NT2/D1 (cell line): ENCODE measurements at regions not wholly inside any gene's neighbourhood (a gene's known extent, or its start where the extent isn't known, plus 50 kb on each side); places are given as distances from the start of the nearest gene placed in this dataset.

Experiments used
- DNase-seq: peaks from one replicate; pipeline ENCODE4 v3.0.0-alpha.2; 2011; ENCODE audit warnings: low read depth, low spot score
- H3K27me3 ChIP-seq: 2 replicates; pipeline ENCODE4 v1.6.0; 2011; ENCODE audit warnings: mild to moderate bottlenecking; ENCODE audit not compliant: insufficient read length, insufficient read depth
- H3K36me3 ChIP-seq: 2 replicates; pipeline ENCODE4 v1.6.1; 2011; ENCODE audit warnings: mild to moderate bottlenecking, low read length, mixed read lengths; ENCODE audit not compliant: insufficient read depth, insufficient read length
- H3K4me1 ChIP-seq: 2 replicates; pipeline ENCODE4 v1.5.1; 2011; ENCODE audit not compliant: insufficient read depth, insufficient read length
- H3K4me3 ChIP-seq: 2 replicates; pipeline ENCODE4 v1.5.1; 2011; ENCODE audit warnings: low read depth; ENCODE audit not compliant: insufficient read length
- H3K9ac ChIP-seq: 2 replicates; pipeline ENCODE4 v1.6.0; 2011; ENCODE audit warnings: low read depth; ENCODE audit not compliant: insufficient read length
- H3K9me3 ChIP-seq: 2 replicates; pipeline ENCODE4 v1.5.1; 2011; ENCODE audit warnings: mild to moderate bottlenecking, low read length; ENCODE audit not compliant: insufficient read depth
- SUZ12 ChIP-seq: IDR thresholded peaks from 2 replicates; pipeline ENCODE4 v1.6.1; 2011; ENCODE audit not compliant: insufficient read length, insufficient read depth; ENCODE audit errors: extremely low read depth
- YY1 ChIP-seq: IDR thresholded peaks from 2 replicates; pipeline ENCODE4 v1.6.1; 2011; ENCODE audit not compliant: insufficient read length, insufficient read depth
- ZNF274 ChIP-seq: IDR thresholded peaks from 2 replicates; pipeline ENCODE4 v1.6.1; 2011; ENCODE audit warnings: mild to moderate bottlenecking, low read depth, low read length

DNA sequence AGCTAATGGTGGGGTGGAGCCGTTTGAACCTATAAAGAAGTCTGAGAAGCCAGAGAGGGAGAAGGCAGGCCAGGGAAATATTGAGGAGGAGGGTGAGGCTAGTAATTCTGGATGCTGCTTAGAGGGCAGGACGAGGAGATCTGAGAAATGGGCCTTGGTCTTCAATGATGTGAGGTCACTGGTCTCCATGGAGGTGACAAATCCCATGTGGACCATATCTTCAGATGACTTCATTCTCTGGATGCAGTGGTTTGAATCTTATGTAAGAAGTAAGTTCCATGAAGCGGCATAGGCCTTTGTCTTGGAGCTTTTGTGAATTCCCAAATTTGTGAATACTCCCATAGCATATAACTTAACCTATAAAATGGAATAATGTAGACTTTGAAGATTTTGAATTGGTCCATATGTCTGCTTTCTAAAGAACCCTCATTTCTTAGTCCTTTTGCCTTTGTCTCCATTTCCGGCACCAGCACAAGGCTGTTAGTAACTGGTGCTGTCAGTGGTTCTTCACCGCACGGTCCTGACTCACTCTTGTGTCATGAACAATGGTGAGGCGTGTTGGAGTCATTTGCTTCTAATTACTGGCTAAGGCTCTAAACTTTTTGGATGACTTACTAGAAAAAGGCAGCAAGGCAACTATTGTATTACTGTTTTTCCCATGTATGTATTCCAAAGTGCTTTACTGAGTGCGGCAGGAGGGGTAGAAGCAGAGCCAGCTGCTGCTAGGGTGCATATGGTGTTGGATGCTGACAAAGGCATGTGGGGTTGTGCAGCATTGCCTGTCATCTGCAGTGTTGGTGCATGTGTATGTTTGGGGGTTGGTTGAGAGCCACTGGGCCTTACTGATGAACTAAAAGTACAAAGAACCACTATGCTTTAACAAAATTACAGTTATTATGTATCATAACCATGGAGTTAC is 279.3 kb upstream of the C2CD4B start:
- Histone ChIP-seq H3K4me1 (no peaks in the 10 kb centered on the region), H3K9me3 (no peaks in the 10 kb centered on the region), H3K27me3 (no peaks in the 10 kb centered on the region), H3K36me3 (peaks cover 4% of the 10 kb centered on the region), H3K4me3 (no peak overlapping the region), H3K9ac (no peak overlapping the region)
- TF ChIP-seq SUZ12: no peak
- no peak for TF ChIP-seq YY1
- DNase-seq: no peak

GRCh38 chr15:62445244-62445643 is 280.2 kb upstream of the C2CD4B start:
- Histone ChIP-seq H3K4me1 (no peaks in the 10 kb centered on the region), H3K36me3 (peaks cover 4% of the 10 kb centered on the region), H3K9ac (no peak overlapping the region), H3K27me3 (no peaks in the 10 kb centered on the region), H3K9me3 (no peaks in the 10 kb centered on the region), H3K4me3 (no peak overlapping the region)
- DNase-seq: no peak
- TF ChIP-seq ZNF274: no peak
- no peak for TF ChIP-seq SUZ12
- no peak for TF ChIP-seq YY1

- H3K4me3 ChIP-seq: no peak overlapping the region
- H3K9ac ChIP-seq: no peak overlapping the region
- peaks cover 5% of the 10 kb centered on the region for H3K4me1 ChIP-seq
- no peaks in the 10 kb centered on the region for H3K36me3 ChIP-seq
- H3K27me3 ChIP-seq: no peaks in the 10 kb centered on the region
- no peak for TF ChIP-seq SUZ12
- TF ChIP-seq YY1: no peak
- no peak for TF ChIP-seq ZNF274
- no peak for DNase-seq
- H3K9me3 ChIP-seq: no peaks in the 10 kb centered on the region
These were observed 281.9 kb upstream of the C2CD4B start for GRCh38 chr15:62446984-62447383.

DNA sequence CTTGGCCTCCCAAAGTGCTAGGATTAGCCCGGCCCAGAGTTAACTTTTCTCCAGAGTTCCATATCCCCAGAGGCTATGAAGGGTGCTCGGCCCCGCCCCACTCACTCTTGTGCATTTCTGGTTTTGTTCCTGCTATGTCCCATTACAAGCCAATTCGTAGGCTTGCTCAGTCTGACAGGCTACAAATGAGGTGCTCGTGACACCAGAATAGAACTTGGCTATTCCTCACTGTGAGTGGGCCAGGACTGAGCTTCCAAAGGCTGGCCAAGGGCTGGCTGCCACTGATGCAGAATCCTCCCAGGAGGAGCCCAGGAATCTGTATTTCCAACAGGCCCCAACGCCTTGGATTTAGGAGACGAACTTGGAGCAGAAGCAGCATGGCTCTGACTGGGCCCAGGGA is 282.7 kb upstream of the C2CD4B start:
- DNase-seq: no peak
- Histone ChIP-seq H3K9ac (no peak overlapping the region), H3K4me3 (no peak overlapping the region), H3K36me3 (no peaks in the 10 kb centered on the region), H3K4me1 (peaks cover 5% of the 10 kb centered on the region), H3K9me3 (no peaks in the 10 kb centered on the region), H3K27me3 (no peaks in the 10 kb centered on the region)
- no peak for TF ChIP-seq SUZ12
- TF ChIP-seq ZNF274: no peak
- no peak for TF ChIP-seq YY1

DNA sequence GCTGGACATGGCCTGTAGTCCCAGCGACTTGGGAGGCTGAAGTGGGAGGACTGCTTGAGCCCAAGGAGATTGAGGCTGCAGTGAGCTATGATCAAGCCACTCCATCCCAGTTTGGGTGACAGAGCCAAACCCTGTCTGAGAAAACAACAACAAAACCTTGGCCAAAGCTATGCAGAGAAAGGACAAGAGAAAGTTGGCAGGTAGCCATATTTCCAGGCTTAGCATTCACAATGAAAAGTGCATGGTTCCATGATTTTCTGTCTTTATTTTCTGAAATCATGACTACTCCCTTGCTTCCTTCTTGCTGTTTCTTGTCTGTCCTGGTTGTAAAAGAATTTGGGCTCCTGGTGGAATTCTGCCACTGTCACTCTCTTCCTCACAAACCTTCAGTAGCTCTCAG is 284.6 kb upstream of the C2CD4B start:
- no peaks in the 10 kb centered on the region for H3K36me3 ChIP-seq
- DNase-seq: no peak
- H3K4me1 ChIP-seq: peaks cover 5% of the 10 kb centered on the region
- H3K4me3 ChIP-seq: no peak overlapping the region
- no peak overlapping the region for H3K9ac ChIP-seq
- no peaks in the 10 kb centered on the region for H3K9me3 ChIP-seq
- no peaks in the 10 kb centered on the region for H3K27me3 ChIP-seq
- TF ChIP-seq SUZ12 (no peak), ZNF274 (no peak), YY1 (no peak)

GRCh38 chr15:62450061-62450460 is 285.0 kb upstream of the C2CD4B start:
- no peak overlapping the region for H3K4me3 ChIP-seq
- H3K9ac ChIP-seq: no peak overlapping the region
- H3K9me3 ChIP-seq: no peaks in the 10 kb centered on the region
- no peak for DNase-seq
- H3K4me1 ChIP-seq: peaks cover 5% of the 10 kb centered on the region
- no peaks in the 10 kb centered on the region for H3K36me3 ChIP-seq
- no peaks in the 10 kb centered on the region for H3K27me3 ChIP-seq
- TF ChIP-seq ZNF274 (no peak), SUZ12 (no peak), YY1 (no peak)

- peaks cover 18% of the 10 kb centered on the region for H3K4me1 ChIP-seq
- no peaks in the 10 kb centered on the region for H3K9me3 ChIP-seq
- H3K36me3 ChIP-seq: no peaks in the 10 kb centered on the region
- no peak for DNase-seq
- H3K27me3 ChIP-seq: no peaks in the 10 kb centered on the region
- peak overlapping the region; percentile 14 for H3K9ac ChIP-seq
- no peak overlapping the region for H3K4me3 ChIP-seq
- TF ChIP-seq ZNF274 (no peak), YY1 (no peak), SUZ12 (no peak)
These were observed 286.9 kb upstream of the C2CD4B start for GRCh38 chr15:62452026-62452425.
